HepG2 (cell line): ENCODE measurements at regions not wholly inside any gene's neighbourhood (a gene's known extent, or its start where the extent isn't known, plus 50 kb on each side); places are given as distances from the start of the nearest gene placed in this dataset.

Experiments used
- ATAC-seq: fragments of 200-7000 bp; cut with Tn5 transposase; 3 replicates; pipeline ENCODE4 v1.9.1; 2020; ENCODE audit warnings: mild to moderate bottlenecking, moderate library complexity
- BruUV-seq: library from RNA; stranded (reverse); fragments of 400-500 nt; replicated peaks from 2 replicates; lab custom pipeline; 2021; lab: Mats Ljungman, UMichigan
- CTCF ChIA-PET: fragments of 300-600 bp; formaldehyde crosslinking; extraction: SDS; loops from one replicate; lab custom pipeline; 2021; ENCODE audit warnings: low total read pairs, inconsistent platforms, low intra/inter-chr PET ratio; lab: Yijun Ruan, JAX
- POLR2A ChIA-PET: fragments of 350-600 bp; sonication (Branson Sonifier 250); formaldehyde crosslinking; loops from one replicate; lab custom pipeline; 2020; ENCODE audit warnings: antibody characterized with exemption, inconsistent platforms; lab: Yijun Ruan, JAX
- DNase-seq: peaks from one replicate; pipeline ENCODE4 v3.0.0-alpha.2; 2015; ENCODE audit warnings: low spot score
- FAIRE-seq: peaks from 3 replicates; lab custom pipeline; 2011; peaks lifted over from hg19 to GRCh38; lab: Jason Lieb, UNC
- H2AFZ ChIP-seq: one replicate; pipeline ENCODE4 v1.6.1; 2011; ENCODE audit warnings: low read length, inconsistent platforms
- H3K27ac ChIP-seq: fragments of 300-600 bp; 3 replicates; pipeline ENCODE4 v1.8.0; 2011; ENCODE audit warnings: mixed run types, mild to moderate bottlenecking, mixed read lengths, low read length, inconsistent platforms; ENCODE audit not compliant: insufficient read depth; ENCODE audit errors: extremely low read length
- H3K27me3 ChIP-seq, 2 experiments: fragments of 200-600 bp in 1 of 2; 2 replicates in 1 of 2; 3 replicates in 1 of 2; pipeline versions ENCODE4 v1.6.0 to v1.8.0; 2011; ENCODE audit warnings: low read length in 2 of 2, mild to moderate bottlenecking in 2 of 2, moderate library complexity in 2 of 2, inconsistent platforms in 1 of 2; ENCODE audit not compliant: insufficient read depth in 2 of 2, control insufficient read depth in 1 of 2
- H3K36me3 ChIP-seq, 2 experiments: fragments of 200-600 bp in 1 of 2; replicated peaks in 1 of 2; 2 replicates in 1 of 2; 3 replicates in 1 of 2; pipeline versions ENCODE4 v1.5.1 to v1.8.0; 2011; ENCODE audit warnings: low read length in 2 of 2, inconsistent platforms in 1 of 2; ENCODE audit not compliant: insufficient read depth in 2 of 2, control insufficient read depth in 1 of 2
- H3K4me1 ChIP-seq: 2 replicates; pipeline ENCODE4 v1.5.1; 2012; ENCODE audit warnings: low read length, inconsistent platforms; ENCODE audit not compliant: insufficient read depth
- H3K4me2 ChIP-seq: 2 replicates; pipeline ENCODE4 v1.6.0; 2011; ENCODE audit warnings: low read depth, low read length, inconsistent platforms
- H3K4me3 ChIP-seq, 3 experiments: fragments of 200-600 bp in 1 of 3; sonication (generic), shearing (Covaris generic) in 1 of 3; replicated peaks in 1 of 3; 2 replicates each; pipeline ENCODE4 v1.5.1; 2011 to 2016; ENCODE audit warnings: low read length in 3 of 3, inconsistent platforms in 2 of 3, low read depth in 2 of 3, mild to moderate bottlenecking in 2 of 3, control low read depth in 1 of 3, mixed read lengths in 1 of 3; ENCODE audit not compliant: insufficient read depth in 1 of 3
- H3K79me2 ChIP-seq: one replicate; pipeline ENCODE4 v1.6.1; 2011; ENCODE audit warnings: low read length, inconsistent platforms; ENCODE audit not compliant: insufficient read depth
- H3K9ac ChIP-seq: 2 replicates; pipeline ENCODE4 v1.6.0; 2011; ENCODE audit warnings: mild to moderate bottlenecking, low read depth, low read length, inconsistent platforms; ENCODE audit not compliant: insufficient read depth
- H3K9me3 ChIP-seq: 2 replicates; pipeline ENCODE4 v1.5.1; 2012; ENCODE audit warnings: mild to moderate bottlenecking, low read length
- H4K20me1 ChIP-seq: 2 replicates; pipeline ENCODE4 v1.6.0; 2011; ENCODE audit warnings: inconsistent platforms, mild to moderate bottlenecking, low read length, moderate library complexity; ENCODE audit not compliant: insufficient read depth
- ATM ChIP-seq: fragments of 450-650 bp; IDR thresholded peaks from 2 replicates; pipeline ENCODE4 v1.7.1; 2017; ENCODE audit warnings: mild to moderate bottlenecking, borderline replicate concordance
- CREBL2 ChIP-seq: sonication (generic); formaldehyde crosslinking; IDR thresholded peaks from 2 replicates; pipeline ENCODE4 v1.8.1; 2023; ENCODE audit warnings: missing genetic modification reagents, mild to moderate bottlenecking, borderline replicate concordance
- HDAC1 ChIP-seq: sonication (generic); formaldehyde crosslinking; IDR thresholded peaks from 2 replicates; pipeline ENCODE4 v1.5.1; 2020; ENCODE audit warnings: mild to moderate bottlenecking, missing genetic modification reagents
- HHEX ChIP-seq: IDR thresholded peaks from 2 replicates; pipeline ENCODE4 v1.6.1; 2016; ENCODE audit warnings: control low read depth
- MBD4 ChIP-seq: IDR thresholded peaks from 2 replicates; pipeline ENCODE4 v1.6.1; 2012; ENCODE audit warnings: low read length, inconsistent platforms, borderline replicate concordance
- SNAPC5 ChIP-seq: sonication (generic); formaldehyde crosslinking; IDR thresholded peaks from 2 replicates; pipeline ENCODE4 v1.8.1; 2023; ENCODE audit warnings: mild to moderate bottlenecking, missing genetic modification reagents, borderline replicate concordance
- STAT5B ChIP-seq: sonication (generic); formaldehyde crosslinking; IDR thresholded peaks from 2 replicates; pipeline ENCODE4 v1.4.0; 2020; ENCODE audit warnings: missing genetic modification reagents
- ZBTB33 ChIP-seq: sonication (generic); formaldehyde crosslinking; IDR thresholded peaks from 2 replicates; pipeline ENCODE4 v1.4.0; 2020; ENCODE audit warnings: missing genetic modification reagents
- ZHX1 ChIP-seq: sonication (generic); formaldehyde crosslinking; IDR thresholded peaks from 2 replicates; pipeline ENCODE4 v1.8.1; 2022; ENCODE audit warnings: low read depth, mild to moderate bottlenecking, missing genetic modification reagents
- ZNF20 ChIP-seq: sonication (generic); formaldehyde crosslinking; IDR thresholded peaks from 2 replicates; pipeline ENCODE4 v1.4.0; 2020; ENCODE audit warnings: mild to moderate bottlenecking, moderate library complexity, missing genetic modification reagents
- ZNF564 ChIP-seq: sonication (generic); formaldehyde crosslinking; IDR thresholded peaks from 2 replicates; pipeline ENCODE4 v1.8.1; 2023; ENCODE audit warnings: mild to moderate bottlenecking, missing genetic modification reagents
- ZNF7 ChIP-seq: IDR thresholded peaks from 2 replicates; pipeline ENCODE4 v1.6.1; 2016; ENCODE audit warnings: missing biosample characterization, missing genetic modification reagents
- ZNF891 ChIP-seq: sonication (generic); formaldehyde crosslinking; IDR thresholded peaks from 2 replicates; pipeline ENCODE4 v1.5.0; 2020; ENCODE audit warnings: mild to moderate bottlenecking, missing genetic modification reagents
- ZXDC ChIP-seq: sonication (generic); formaldehyde crosslinking; IDR thresholded peaks from 2 replicates; pipeline ENCODE4 v1.5.0; 2020; ENCODE audit warnings: mild to moderate bottlenecking, missing genetic modification reagents
- WGBS: methylation state at CpG from one replicate; pipeline ENCODE4 v1.1.6; 2017; ENCODE audit warnings: low lambda C conversion rate; 5-methylcytosine and 5-hydroxymethylcytosine counted together
- in situ Hi-C: cut with HindIII; loops from 2 replicates; pipeline ENCODE4 v1.10.0; 2017; ENCODE audit warnings: low pct_unique_long_range_greater_than_20kb; ENCODE audit not compliant: extremely low pct_ligation_motif_present
- intact Hi-C: fragments of 100-400 bp; cut with micrococcal nuclease; formaldehyde crosslinking; loops from one replicate; pipeline ENCODE4 v1.10.0; 2022; ENCODE audit not compliant: unreplicated experiment

GRCh38 chr10:10662716-10663408 lies 354.8 kb upstream of the CELF2 start:
- no peak overlapping the region for H3K27ac ChIP-seq
- no peak overlapping the region for H3K4me2 ChIP-seq
- TF ChIP-seq MBD4 (no peak), ZNF564 (no peak), ZHX1 (CRISPR knock-in tag) (no peak), ZBTB33 (CRISPR knock-in tag) (no peak), ZNF7 (no peak), HDAC1 (CRISPR knock-in tag) (no peak), STAT5B (CRISPR knock-in tag) (no peak), ATM (no peak), ZNF20 (CRISPR knock-in tag) (no peak), CREBL2 (CRISPR knock-in tag) (no peak), SNAPC5 (CRISPR knock-in tag) (no peak), HHEX (CRISPR knock-in tag) (no peak), ZNF891 (CRISPR knock-in tag) (no peak), ZXDC (no peak)
- TF ChIP-seq, all 625 proteins: peak for 0
- 5% methylated on average over 6 of the region's 6 CpGs for WGBS
- FAIRE-seq (no peak), ATAC-seq (no peak), DNase-seq (no peak)
- Histone ChIP-seq H2AFZ (no peak overlapping the region), H3K36me3 (no peaks in the 10 kb centered on the region), H3K9me3 (peaks cover 75% of the 10 kb centered on the region), H3K4me1 (no peaks in the 10 kb centered on the region), H3K9ac (no peak overlapping the region), H3K79me2 (no peaks in the 10 kb centered on the region), H4K20me1 (no peaks in the 10 kb centered on the region), H3K27me3 (no peaks in the 10 kb centered on the region; a peak in 1 of 5 replicates), H3K4me3 (no peak overlapping the region)
- ChIA-PET CTCF (no interaction called here), POLR2A (no interaction called here)
- in situ Hi-C loops, result no loop called here
- no TSS peak for BruUV-seq
- intact Hi-C loops, result no loop called here
